Thyroid gland (tissue), 4 donors: ENCODE measurements at regions not wholly inside any gene's neighbourhood (a gene's known extent, or its start where the extent isn't known, plus 50 kb on each side); places are given as distances from the start of the nearest gene placed in this dataset.

Experiments
- POLR2A ChIP-seq, 2 donors: fragments of 450-650 bp; IDR thresholded peaks; one replicate each; pipeline ENCODE4 v1.6.1; 2017; ENCODE audit warnings: antibody characterized with exemption in 2 of 2, mild to moderate bottlenecking in 2 of 2, moderate library complexity in 1 of 2
- TF ChIP-seq, protein P1 (sequence below), 6 experiments: fragments of 200-600 bp in 3 of 6; fragments of 450-650 bp in 3 of 6; sonication (generic) in 3 of 6; IDR thresholded peaks; one replicate each; pipeline ENCODE4 v1.5.1; 2016 to 2019; ENCODE audit warnings: antibody characterized with exemption in 6 of 6, mild to moderate bottlenecking in 2 of 6, inconsistent platforms in 1 of 6, moderate library complexity in 1 of 6

DNA sequence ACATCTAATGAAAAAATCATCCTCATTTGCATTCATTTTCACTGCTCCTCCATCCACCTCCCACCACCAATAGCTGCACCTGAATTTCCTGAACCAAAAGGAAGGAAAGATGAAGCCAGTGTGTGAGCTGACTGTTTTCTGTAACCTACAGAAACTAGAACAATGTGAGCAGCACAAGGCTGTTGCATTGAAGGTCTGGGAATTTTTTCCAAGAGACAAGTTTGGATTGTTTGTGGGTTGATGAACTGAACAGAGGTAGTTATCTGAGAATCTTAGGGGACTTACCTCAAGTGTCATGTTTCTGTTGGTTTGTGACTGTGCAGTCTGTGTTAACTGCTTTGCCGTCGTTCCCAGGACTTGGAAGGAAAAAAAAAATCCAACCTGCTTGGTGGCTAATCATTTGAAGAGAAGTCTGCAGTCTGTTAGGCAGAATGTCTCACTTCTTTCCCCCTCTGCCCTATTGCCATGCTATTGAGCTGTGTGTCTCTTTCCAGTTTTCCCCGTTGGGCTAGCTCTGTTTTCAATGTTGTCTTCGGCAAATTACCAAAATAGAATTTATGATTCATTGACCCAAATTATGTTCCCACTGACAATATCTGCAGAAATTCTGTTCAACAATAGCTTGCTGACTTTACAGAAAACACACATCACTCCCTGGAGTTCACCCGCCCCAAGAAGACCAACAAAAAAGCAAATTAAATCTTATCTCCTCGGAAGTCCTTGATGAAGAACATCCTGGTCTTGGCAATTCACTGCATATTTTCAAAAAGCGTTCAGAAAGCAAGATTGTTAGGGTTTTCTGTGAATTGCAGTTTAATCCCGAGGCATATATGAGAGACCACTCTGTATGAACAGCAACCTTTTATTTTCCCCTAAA is 76.0 kb downstream of the SC5D start:
- TF ChIP-seq, protein P1, sequence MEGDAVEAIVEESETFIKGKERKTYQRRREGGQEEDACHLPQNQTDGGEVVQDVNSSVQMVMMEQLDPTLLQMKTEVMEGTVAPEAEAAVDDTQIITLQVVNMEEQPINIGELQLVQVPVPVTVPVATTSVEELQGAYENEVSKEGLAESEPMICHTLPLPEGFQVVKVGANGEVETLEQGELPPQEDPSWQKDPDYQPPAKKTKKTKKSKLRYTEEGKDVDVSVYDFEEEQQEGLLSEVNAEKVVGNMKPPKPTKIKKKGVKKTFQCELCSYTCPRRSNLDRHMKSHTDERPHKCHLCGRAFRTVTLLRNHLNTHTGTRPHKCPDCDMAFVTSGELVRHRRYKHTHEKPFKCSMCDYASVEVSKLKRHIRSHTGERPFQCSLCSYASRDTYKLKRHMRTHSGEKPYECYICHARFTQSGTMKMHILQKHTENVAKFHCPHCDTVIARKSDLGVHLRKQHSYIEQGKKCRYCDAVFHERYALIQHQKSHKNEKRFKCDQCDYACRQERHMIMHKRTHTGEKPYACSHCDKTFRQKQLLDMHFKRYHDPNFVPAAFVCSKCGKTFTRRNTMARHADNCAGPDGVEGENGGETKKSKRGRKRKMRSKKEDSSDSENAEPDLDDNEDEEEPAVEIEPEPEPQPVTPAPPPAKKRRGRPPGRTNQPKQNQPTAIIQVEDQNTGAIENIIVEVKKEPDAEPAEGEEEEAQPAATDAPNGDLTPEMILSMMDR (IDR thresholded peaks at IDR 0.05) = no peak
- TF ChIP-seq POLR2A (IDR thresholded peaks at IDR 0.05) = no peak
